ENCODE measurements at regions not wholly inside any gene's neighbourhood (a gene's known extent, or its start where the extent isn't known, plus 50 kb on each side); places are given as distances from the start of the nearest gene placed in this dataset.
A peak's percentile ranks its signal among the peaks of the same experiment; 100 is the strongest.

DNA sequence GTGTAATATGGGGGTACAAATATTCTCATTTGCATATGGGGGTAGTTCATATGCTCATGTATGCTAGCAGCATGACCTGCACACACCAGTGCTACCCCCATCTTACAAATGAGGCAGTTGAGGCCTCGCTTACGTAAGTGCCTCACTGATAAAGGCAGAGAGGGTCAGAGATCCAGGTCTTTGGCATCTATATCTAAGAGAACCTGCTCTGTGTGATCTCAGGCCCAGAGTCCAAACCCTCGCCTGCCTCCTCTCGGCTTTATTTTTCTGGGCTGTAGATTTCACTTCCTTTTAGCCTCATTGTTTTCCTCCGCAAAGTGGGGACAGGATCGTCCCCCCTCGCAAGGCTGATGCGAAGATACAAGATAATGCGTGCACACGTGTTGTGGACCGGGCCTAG lies 325.2 kb downstream of the MN1 start:
- Histone ChIP-seq H3K36me3 (replicated peaks) (no peaks in the 10 kb centered on the region), H3K9me3 (no peaks in the 10 kb centered on the region), H3K4me1 (peaks cover 13% of the 10 kb centered on the region), H3K27me3 (ENCODE audit: low read depth) (no peaks in the 10 kb centered on the region), H3K4me3 (no peak overlapping the region)
- DNase-seq (ENCODE audit: low spot score in 2 of 2) = no peak
- in situ Hi-C loops (cut with MboI; ENCODE audit: low sequenced_read_pairs) = no loop called here

DNA sequence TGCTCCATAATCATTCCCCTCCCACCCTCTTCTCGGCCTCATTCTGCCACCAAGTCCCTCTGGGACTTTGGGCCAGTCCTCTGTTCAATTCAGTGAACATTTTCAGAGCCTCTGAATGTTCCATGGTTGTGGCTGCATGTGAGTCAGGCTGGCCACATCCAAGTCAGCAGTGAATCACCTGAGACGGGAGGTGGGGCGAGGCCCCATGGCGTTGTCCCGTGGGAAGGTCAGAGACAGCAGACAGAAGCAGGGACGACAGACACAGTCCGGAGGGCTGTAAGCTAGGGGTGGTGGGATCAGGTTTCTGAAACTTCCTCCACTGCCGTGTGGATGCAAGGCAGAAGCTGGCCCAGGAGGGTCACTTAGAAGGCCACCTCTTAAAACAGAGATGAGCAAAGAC lies 324.8 kb downstream of the MN1 start:
- Histone ChIP-seq H3K36me3 (replicated peaks) (no peaks in the 10 kb centered on the region), H3K4me1 (peaks cover 13% of the 10 kb centered on the region), H3K27me3 (ENCODE audit: low read depth) (no peaks in the 10 kb centered on the region), H3K9me3 (no peaks in the 10 kb centered on the region), H3K4me3 (no peak overlapping the region)
- in situ Hi-C loops (cut with MboI; ENCODE audit: low sequenced_read_pairs) = no loop called here
- no peak for DNase-seq (ENCODE audit: low spot score in 2 of 2)

DNA sequence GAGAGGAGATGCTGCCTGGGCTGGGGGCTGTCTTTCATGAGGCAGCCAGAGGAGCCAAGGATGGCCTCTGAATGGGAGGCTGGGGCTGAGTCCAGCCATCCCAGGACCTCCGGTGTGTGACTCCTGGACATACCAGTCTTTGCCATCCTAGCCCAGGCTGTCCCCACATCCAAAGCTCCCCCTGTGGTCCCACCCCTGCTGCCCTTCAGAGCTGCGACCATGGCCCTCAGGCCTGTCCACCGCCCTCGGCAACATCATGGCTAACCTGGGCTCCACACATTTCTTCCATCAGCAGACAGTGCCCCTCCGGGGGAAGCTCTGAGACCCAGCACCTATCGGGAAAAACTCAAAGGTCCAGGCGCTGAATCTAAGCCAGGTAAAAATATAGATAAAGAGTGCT lies 324.4 kb downstream of the MN1 start:
- in situ Hi-C loops (cut with MboI; ENCODE audit: low sequenced_read_pairs) = no loop called here
- H3K36me3 ChIP-seq (replicated peaks) = no peaks in the 10 kb centered on the region

DNA sequence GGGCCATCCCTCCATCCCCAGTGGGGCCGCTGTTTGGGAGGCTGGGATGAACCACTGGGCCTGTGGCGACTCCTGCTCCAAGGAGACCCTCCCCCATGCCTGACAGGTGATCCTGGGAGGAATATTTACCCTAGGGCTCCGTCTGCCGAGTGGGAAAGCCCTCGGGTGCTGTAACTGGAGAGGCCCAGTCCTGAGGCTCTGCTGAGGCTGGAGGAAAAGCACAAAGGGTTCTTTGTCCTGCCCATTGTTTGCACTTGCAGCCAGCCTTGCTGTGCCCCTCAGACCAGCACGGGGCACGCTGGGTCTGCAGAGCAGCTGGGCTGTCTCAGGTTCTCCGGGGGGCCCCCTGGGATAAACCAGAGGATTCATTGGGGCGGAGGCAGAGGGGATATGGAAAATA lies 321.1 kb downstream of the MN1 start:
- no peak overlapping the region for H3K4me3 ChIP-seq
- no peaks in the 10 kb centered on the region for H3K36me3 ChIP-seq (replicated peaks)

More for the DNA sequence above, 324.4 kb downstream of the MN1 start:
- peaks cover 13% of the 10 kb centered on the region for H3K4me1 ChIP-seq
- DNase-seq (ENCODE audit: low spot score in 2 of 2) = no peak
- no peaks in the 10 kb centered on the region for H3K27me3 ChIP-seq (ENCODE audit: low read depth)
- no peaks in the 10 kb centered on the region for H3K9me3 ChIP-seq
- no peak overlapping the region for H3K4me3 ChIP-seq

GRCh38 chr22:27482402-27482801 lies 319.2 kb downstream of the MN1 start:
- Histone ChIP-seq H3K36me3 (replicated peaks) (no peaks in the 10 kb centered on the region), H3K27me3 (ENCODE audit: low read depth) (no peaks in the 10 kb centered on the region), H3K9me3 (no peaks in the 10 kb centered on the region), H3K4me1 (peaks cover 13% of the 10 kb centered on the region), H3K4me3 (no peak overlapping the region)
- no peak for DNase-seq (ENCODE audit: low spot score in 2 of 2)
- in situ Hi-C loops (cut with MboI; ENCODE audit: low sequenced_read_pairs) = no loop called here

More for the DNA sequence above, 321.1 kb downstream of the MN1 start:
- peak; percentile 66 to 79 for DNase-seq (ENCODE audit: low spot score in 2 of 2)
- Histone ChIP-seq H3K4me1 (peaks cover 13% of the 10 kb centered on the region), H3K27me3 (ENCODE audit: low read depth) (no peaks in the 10 kb centered on the region), H3K9me3 (no peaks in the 10 kb centered on the region)
- in situ Hi-C loops (cut with MboI; ENCODE audit: low sequenced_read_pairs) = no loop called here

DNA sequence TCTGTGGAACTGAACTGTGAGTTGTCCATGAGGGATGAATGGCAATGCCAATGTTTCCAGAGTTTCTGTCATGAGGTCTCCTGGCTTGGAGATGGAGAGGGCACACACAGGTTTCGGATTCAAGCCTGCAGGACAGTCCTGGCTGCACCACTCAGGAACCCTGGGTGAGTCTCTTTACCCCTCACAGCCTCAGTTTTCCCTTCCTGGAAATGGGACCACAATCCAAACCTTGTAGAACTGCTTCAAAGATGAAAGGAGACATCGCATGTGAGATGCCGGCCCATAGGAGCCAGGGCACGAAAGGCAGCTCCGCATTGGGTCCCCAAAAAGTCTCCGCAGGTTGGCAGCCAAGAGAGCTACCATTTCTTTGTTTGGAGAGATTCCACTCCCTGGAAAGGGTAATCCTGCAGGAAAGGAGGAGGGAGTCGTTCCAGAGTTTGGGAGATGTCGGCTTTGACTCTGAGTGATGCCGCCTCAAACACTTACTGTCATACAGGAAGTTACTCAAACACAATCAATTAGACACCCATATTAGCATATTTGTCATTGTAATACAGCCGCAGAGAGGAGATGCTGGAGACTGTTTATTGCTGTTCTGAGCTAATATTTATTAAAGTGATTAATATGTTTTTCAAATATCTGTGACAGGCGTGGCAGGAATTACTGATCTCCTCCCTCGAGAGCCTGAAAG lies 318.3 kb downstream of the MN1 start:
- no peak overlapping the region for H3K4me3 ChIP-seq
- in situ Hi-C loops (cut with MboI; ENCODE audit: low sequenced_read_pairs) = no loop called here
- no peak for DNase-seq (ENCODE audit: low spot score in 2 of 2)
- H3K27me3 ChIP-seq (ENCODE audit: low read depth) = no peaks in the 10 kb centered on the region
- peaks cover 13% of the 10 kb centered on the region for H3K4me1 ChIP-seq
- no peaks in the 10 kb centered on the region for H3K9me3 ChIP-seq
- no peaks in the 10 kb centered on the region for H3K36me3 ChIP-seq (replicated peaks)

GRCh38 chr22:27485842-27486241 lies 315.7 kb downstream of the MN1 start:
- H3K4me3 ChIP-seq = no peak overlapping the region
- DNase-seq (ENCODE audit: low spot score in 2 of 2) = no peak
- in situ Hi-C loops (cut with MboI; ENCODE audit: low sequenced_read_pairs) = no loop called here
- H3K4me1 ChIP-seq = peaks cover 4% of the 10 kb centered on the region
- H3K9me3 ChIP-seq = no peaks in the 10 kb centered on the region
- no peaks in the 10 kb centered on the region for H3K27me3 ChIP-seq (ENCODE audit: low read depth)
- no peaks in the 10 kb centered on the region for H3K36me3 ChIP-seq (replicated peaks)

DNA sequence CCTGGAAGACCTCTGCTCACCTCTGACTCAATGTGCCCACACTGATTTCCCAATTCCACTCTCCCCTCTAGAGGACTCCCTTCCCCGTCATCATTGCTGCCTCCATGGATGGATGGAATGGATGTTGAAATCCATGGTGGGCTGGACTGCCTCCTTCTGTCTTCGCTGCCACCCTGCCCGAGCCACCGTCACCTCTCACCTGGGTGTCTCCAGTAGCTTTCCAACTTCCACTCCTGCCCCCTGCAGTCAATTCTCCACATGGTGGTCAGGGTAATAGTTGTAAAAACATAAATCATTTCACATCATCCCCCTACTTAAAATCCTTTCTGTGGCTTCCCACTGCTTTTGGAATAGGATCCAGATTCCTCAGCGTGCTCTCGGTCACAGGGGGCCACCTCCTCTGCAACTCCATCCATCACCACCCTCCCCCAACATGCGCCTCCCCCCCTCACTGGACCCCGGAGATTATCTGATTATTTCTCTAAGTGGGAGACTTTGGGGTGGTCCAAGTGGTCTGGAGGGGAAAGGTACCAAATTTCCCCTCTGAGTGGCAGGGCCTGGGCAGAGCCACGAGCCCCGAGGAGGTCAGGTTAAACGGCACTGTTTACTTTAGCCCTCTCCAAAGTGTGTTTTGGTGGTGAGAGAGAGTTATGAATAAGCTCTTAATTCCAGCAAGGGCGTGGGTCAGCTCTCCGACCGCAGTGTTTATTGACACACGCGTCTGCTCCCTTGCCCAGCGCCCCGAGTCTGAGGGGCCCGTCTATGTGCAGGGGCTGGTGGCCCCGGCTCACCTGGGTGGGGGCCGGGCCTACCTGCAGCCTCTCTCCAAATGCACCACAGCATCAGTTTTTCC lies 313.7 kb downstream of the MN1 start:
- Histone ChIP-seq H3K9me3 (no peaks in the 10 kb centered on the region), H3K36me3 (replicated peaks) (no peaks in the 10 kb centered on the region), H3K27me3 (ENCODE audit: low read depth) (no peaks in the 10 kb centered on the region), H3K4me1 (no peaks in the 10 kb centered on the region), H3K4me3 (no peak overlapping the region)
- in situ Hi-C loops (cut with MboI; ENCODE audit: low sequenced_read_pairs) = no loop called here
- no peak for DNase-seq (ENCODE audit: low spot score in 2 of 2)

DNA sequence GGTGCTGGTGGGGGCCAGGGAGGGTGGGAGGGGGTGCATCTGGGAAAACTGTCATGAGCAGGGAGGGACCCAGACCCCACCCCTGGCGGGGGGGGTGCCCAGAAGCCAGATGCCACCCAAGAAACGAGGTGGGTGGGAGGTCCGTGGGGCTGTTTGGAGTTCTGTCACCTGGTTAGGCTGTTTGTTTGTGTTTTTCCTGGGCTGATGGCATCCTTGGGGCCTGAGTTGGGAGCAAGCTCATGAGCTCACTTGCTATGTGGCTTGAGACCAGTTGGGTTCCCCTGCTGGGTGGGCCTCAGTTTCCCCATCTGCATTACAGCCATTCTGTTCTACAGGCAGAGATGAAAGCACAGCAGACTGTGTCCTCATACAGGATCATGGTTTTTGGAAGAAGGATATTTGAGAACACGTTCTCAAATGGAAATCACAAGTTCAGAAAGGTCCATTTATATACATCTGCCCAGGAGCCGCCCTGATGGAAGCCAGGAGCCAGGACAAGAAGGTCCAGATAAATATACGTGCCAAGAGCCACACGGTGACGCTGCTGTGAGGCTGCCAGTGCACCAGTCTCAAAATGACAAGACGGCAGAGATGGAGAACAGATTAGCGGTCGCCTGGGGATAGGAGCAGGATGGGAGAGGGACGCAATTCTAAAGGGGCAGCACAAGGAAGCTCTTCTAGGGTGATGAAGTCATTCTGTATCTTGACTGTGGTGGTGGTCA lies 312.9 kb downstream of the MN1 start:
- H3K27me3 ChIP-seq (ENCODE audit: low read depth) = no peaks in the 10 kb centered on the region
- no peaks in the 10 kb centered on the region for H3K9me3 ChIP-seq
- in situ Hi-C loops (cut with MboI; ENCODE audit: low sequenced_read_pairs) = no loop called here
- no peak for DNase-seq (ENCODE audit: low spot score in 2 of 2)
- H3K4me1 ChIP-seq = no peaks in the 10 kb centered on the region
- H3K36me3 ChIP-seq (replicated peaks) = no peaks in the 10 kb centered on the region
- no peak overlapping the region for H3K4me3 ChIP-seq

DNA sequence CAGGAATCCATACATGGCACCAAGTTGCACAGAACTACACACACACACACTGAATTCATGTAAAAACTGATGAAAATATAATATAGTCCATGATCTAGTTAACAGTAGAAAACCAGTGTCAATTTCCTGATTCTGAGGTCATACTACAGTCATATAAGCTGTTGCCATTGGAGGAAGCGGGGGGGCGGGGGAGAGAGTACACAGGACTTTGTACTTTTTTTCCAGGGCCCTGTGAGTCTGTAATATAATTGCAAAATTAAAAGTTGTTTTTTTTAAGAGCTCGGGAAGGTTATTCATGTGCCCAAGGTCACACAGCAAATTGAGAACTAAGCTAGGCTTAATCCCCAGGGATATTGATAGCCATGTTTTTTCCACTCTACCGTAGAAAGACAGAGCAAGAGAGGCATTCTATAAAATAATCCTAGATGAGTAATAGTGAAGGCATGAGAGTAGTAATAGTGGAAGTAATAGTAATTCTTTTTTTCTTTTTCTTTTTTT lies 312.3 kb downstream of the MN1 start:
- H3K36me3 ChIP-seq (replicated peaks) = no peaks in the 10 kb centered on the region
- H3K9me3 ChIP-seq = no peaks in the 10 kb centered on the region
- no peaks in the 10 kb centered on the region for H3K27me3 ChIP-seq (ENCODE audit: low read depth)
- no peaks in the 10 kb centered on the region for H3K4me1 ChIP-seq
- no peak for DNase-seq (ENCODE audit: low spot score in 2 of 2)
- no peak overlapping the region for H3K4me3 ChIP-seq
- in situ Hi-C loops (cut with MboI; ENCODE audit: low sequenced_read_pairs) = no loop called here

- no peak for DNase-seq (ENCODE audit: low spot score in 2 of 2)
- in situ Hi-C loops (cut with MboI; ENCODE audit: low sequenced_read_pairs) = no loop called here
- no peaks in the 10 kb centered on the region for H3K27me3 ChIP-seq (ENCODE audit: low read depth)
- no peak overlapping the region for H3K4me3 ChIP-seq
- no peaks in the 10 kb centered on the region for H3K9me3 ChIP-seq
- H3K36me3 ChIP-seq (replicated peaks) = no peaks in the 10 kb centered on the region
- H3K4me1 ChIP-seq = no peaks in the 10 kb centered on the region
These were observed 311.5 kb downstream of the MN1 start for GRCh38 chr22:27490080-27490479.

DNA sequence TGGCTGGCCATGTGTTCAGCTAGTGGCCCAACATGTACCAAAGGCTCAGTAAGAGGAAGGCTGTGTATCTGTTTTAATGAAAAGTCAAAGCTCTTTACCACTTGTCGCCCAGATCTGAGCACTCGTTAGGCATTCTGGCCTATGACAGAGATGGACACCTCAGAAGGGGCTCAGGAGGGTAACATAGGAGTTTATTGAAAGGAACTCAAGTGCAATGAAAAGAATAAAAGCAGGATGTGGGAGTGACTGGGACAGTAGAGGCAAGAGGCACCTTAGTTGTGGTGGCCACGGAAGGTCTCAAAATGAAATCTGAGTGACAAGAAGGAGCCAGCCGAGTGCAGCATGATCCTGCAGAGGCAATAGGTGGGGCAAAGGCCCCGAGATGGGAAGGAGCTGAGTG lies 309.7 kb downstream of the MN1 start:
- in situ Hi-C loops (cut with MboI; ENCODE audit: low sequenced_read_pairs) = no loop called here
- no peak for DNase-seq (ENCODE audit: low spot score in 2 of 2)
- no peaks in the 10 kb centered on the region for H3K9me3 ChIP-seq
- H3K36me3 ChIP-seq (replicated peaks) = no peaks in the 10 kb centered on the region
- no peaks in the 10 kb centered on the region for H3K27me3 ChIP-seq (ENCODE audit: low read depth)
- no peak overlapping the region for H3K4me3 ChIP-seq
- H3K4me1 ChIP-seq = no peaks in the 10 kb centered on the region

- Histone ChIP-seq H3K9me3 (no peaks in the 10 kb centered on the region), H3K27me3 (ENCODE audit: low read depth) (no peaks in the 10 kb centered on the region), H3K4me1 (no peaks in the 10 kb centered on the region), H3K4me3 (no peak overlapping the region), H3K36me3 (replicated peaks) (no peaks in the 10 kb centered on the region)
- in situ Hi-C loops (cut with MboI; ENCODE audit: low sequenced_read_pairs) = no loop called here
- no peak for DNase-seq (ENCODE audit: low spot score in 2 of 2)
These were observed 308.9 kb downstream of the MN1 start for GRCh38 chr22:27492566-27493201.
